HS-5 (cell line): ENCODE measurements at regions not wholly inside any gene's neighbourhood (a gene's known extent, or its start where the extent isn't known, plus 50 kb on each side); places are given as distances from the start of the nearest gene placed in this dataset.

ENCODE experiments used
- DNase-seq: peaks from one replicate; pipeline ENCODE4 v3.0.0-alpha.2; 2012; ENCODE audit warnings: low read depth

- no peak for DNase-seq
These were observed 72.1 kb upstream of the GULP1 start for GRCh38 chr2:188219541-188219940.

GRCh38 chr2:188220535-188220934, 71.1 kb upstream of the GULP1 start:
- no peak for DNase-seq

GRCh38 chr2:188227713-188228112, 64.0 kb upstream of the GULP1 start:
- no peak for DNase-seq

- no peak for DNase-seq
These were observed 56.3 kb upstream of the GULP1 start for GRCh38 chr2:188235364-188235763.

GRCh38 chr2:188238386-188238785, 53.3 kb upstream of the GULP1 start:
- DNase-seq: no peak
